Muscle of arm (tissue), 1 donor: ENCODE measurements at regions not wholly inside any gene's neighbourhood (a gene's known extent, or its start where the extent isn't known, plus 50 kb on each side); places are given as distances from the start of the nearest gene placed in this dataset.
A peak's percentile ranks its signal among the peaks of the same experiment; 100 is the strongest.

Source experiments
- DNase-seq: peaks from one replicate; pipeline ENCODE4 v3.0.0-alpha.2; 2013

- no peak for DNase-seq
Observed at GRCh38 chr2:163369111-163369510, 366.7 kb downstream of the FIGN start.

DNA sequence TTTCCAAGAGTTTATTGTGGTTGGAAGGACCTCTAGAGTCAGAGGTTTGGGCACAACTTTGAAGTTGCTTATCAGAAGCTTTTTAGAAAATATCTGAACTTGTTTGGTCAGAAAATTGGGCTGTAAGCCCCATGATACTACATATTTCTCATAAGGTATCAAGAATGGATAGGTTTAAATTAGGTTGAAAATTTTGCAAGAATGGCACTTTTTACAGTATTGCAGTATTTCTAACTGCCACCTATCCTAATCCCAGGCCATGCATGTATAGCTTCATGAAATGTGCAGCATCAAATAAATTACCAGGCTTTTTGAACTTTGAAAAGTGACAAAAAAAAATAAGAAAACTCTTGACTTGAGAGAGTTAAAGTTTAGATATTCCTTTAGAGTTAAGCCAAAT is 367.2 kb downstream of the FIGN start:
- no peak for DNase-seq

- DNase-seq: no peak
Observed at GRCh38 chr2:163367825-163368582, 367.8 kb downstream of the FIGN start.

- no peak for DNase-seq
Observed at GRCh38 chr2:163364736-163365135, 371.1 kb downstream of the FIGN start.

DNA sequence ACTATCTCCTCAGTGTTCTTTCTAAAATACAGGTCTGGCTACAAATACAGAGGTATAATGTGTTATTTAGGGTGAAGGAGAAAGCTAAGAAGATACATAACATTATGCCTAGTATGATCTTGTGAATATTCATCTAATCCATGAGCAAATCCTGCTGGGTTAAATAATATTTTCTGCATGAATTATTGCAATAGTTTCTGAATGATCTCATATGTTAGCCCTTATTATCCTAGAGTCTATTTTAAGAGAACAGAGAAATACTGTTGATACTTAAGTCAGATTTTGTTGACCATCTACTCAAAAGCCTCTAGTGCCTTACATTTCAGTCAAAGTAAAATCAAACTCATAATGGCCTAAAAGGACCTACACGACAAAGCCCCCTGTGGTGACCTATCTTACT is 382.3 kb downstream of the FIGN start:
- no peak for DNase-seq

DNA sequence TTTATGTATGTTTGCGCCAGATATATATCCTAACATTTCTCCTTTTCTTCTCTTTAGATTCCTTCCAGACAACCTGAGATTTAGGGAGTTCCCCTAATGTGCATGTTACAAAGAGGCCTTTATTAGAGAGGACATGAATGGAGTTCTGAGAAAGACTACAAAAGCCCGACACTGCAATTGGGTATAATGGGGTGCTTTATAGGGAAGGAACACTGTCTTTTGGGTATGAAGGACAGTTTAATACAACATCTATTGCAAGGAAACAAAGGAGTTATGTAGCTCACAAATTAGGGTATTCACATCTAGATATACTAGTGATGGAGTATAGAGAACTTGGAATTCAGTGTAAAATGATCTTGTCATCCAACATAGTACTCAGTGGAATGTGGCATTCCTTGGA is 383.8 kb downstream of the FIGN start:
- no peak for DNase-seq

DNA sequence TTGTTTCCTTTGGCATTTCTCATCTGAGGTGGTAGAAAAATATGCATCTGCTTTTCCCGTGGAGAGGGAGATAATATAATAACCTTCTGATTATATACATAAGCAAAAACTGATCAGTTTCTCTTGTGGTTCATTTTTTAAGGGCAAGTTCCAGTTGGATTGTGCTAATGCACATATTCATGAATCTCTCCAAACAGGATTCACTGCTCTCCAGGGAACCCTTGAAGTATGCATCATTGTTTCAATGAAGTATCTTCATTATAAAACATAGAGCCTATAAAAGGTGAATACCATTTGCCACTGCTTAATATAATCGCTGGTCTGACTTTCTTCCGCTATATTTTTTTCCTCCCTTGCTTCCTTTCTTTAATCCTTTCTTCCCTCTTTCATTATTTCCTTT is 384.7 kb downstream of the FIGN start:
- no peak for DNase-seq

GRCh38 chr2:163348857-163349380 is 386.9 kb downstream of the FIGN start:
- DNase-seq: peak; percentile 15

DNA sequence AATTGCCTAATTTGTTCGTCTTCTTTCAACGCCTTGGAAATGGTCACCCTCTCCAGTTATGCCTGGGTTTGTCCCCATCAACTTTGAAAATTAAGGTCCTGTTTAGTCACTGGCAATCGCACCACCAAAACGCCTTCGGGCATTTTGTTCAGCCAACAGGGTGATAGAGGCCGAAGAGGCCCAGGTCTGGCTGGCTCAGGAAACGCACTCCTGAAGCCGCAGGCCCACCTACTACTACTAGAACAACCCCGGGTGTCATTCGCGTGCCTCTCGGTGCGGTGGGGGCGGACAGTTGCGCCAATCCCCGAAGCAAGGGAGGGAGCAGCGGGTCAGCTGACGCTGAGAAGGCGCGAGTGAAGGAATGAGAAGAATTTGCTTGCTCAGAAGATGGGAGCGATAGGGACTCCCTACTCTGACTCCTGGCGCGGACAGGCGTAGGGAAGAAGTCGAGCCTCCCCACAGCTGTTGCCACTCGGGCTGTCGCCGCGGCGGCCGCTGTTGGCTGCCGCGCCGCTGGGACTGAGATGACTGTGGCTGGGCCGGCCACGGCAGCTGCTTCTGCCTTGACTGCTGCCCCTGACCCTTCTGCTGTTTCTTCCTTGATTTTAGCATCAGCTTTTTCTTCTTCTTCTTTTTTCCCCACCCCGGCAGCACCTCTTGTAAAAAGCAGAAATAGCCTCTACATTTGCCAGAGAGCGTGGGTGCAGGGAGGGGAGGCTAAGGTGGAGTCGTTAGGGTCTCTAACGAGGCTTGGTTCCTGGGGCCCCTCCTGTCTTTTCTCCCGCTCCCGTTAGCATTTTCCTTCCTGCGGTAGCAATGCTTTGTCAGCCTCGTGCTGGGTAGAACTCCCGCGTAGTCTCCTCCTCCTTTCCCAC is 387.6 kb downstream of the FIGN start:
- DNase-seq: peak; percentile 52

DNA sequence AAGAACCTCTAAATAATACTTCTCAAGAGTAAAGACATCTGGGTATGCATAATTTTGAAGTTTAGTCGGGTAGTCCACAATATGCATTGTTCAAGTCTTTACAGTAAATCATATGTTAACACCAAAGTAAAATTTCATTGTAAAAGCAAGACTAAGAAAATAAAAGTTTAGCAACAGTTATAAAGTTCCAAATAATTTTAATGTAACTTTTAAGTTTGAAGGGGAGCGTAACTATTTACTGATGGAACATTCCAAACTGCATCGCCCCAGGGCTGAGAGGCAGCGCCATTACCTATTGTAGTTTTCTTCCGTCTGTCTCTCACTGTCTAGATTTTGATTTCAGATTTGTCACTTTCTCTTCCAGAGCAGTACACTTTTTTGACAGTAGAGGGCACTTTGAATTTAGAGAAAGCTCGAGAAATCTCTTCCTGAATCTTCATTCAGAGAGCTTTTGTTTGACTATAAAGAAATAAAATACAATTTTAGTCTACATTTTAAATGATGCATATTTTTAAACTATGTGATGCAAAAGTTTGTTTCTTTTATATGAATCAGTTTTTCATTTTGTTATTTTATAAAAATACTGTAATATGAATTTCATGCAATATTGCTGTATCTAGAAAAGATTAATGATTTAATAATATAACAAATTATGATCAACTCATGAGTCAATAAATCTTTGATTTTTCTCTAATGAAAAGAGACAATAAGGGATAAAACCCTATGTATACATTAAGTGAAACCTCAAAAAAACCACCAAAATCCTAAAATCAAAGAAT is 389.8 kb downstream of the FIGN start:
- DNase-seq: peak; percentile 56

DNA sequence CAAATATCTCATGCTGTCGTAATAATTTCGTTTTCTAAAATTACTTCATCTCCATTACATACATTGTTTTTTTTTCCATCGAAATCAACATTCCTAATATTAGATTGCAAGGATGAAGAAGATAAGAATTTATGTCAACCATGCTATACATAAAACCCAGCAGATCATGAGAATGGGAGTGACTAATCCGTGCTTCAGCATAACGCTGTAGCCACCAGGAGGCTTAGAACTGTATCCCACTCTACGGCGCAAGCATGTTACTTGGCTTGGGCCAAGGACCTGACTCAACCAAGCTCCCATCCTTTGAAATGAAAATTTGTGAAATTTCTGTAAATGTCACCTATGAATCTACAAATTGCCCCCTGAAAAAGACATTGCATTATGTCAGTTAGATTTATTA is 392.5 kb downstream of the FIGN start:
- no peak for DNase-seq

DNA sequence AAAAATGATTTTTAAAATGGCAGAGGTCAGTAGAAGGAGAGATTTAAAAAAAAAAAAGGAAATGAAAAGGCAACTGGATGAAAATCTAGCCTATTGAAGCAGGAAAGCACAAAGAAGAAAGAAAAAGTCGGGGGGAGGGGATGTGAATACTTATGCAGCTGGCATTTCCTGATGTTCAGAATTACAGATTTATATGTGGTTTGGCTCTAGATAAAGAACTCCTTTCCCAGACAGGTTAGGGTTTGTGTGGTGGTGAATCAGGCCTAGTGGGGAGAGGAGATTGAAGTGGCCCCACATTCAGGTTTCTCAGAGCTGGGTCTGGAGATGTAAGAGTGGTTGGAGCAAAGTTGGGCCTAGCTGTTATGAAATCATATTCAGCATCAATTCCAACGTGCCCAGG is 394.4 kb downstream of the FIGN start:
- DNase-seq: no peak

DNA sequence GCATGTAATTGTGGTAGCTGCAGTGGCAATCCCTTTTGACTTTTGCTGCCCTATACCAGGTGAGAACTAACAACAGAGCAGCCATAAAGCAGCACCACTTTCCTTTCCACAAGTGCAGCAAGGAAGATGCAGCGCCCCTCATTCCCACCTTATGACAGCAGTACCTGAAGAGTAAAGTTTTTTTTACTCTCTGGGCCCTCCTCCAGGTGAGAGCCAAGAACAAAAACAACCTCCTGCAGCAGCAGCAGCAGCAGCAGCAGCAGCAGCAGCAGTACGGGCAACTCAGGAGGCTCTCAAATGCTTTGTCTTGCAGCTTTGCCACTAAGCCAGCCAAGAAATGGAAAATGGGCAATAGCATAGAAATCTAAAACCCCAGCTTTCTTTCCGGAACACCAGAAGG is 397.5 kb downstream of the FIGN start:
- DNase-seq: no peak

DNA sequence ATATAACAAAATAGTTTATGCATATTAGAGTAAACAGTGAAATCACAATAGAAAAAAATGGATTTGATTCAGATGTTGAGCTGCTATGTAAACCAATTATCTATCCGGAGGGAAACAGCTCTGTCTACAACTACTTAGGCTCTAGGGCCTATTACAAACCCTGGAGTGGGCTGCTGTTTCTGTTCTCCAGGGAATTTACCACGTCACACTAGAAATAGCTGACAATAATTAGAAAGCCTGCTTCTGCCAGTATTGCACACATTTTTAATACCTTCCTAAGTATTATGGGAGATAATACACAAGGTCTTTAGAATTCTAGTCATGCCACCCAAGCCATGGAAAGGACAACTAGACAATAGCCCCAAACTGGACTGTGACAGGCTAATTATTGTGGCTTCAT is 411.1 kb downstream of the FIGN start:
- no peak for DNase-seq

GRCh38 chr2:163319006-163319405 is 416.8 kb downstream of the FIGN start:
- no peak for DNase-seq

- no peak for DNase-seq
Observed at GRCh38 chr2:163314712-163315111, 421.1 kb downstream of the FIGN start.

- no peak for DNase-seq
Observed at GRCh38 chr2:163312713-163313112, 423.1 kb downstream of the FIGN start.

DNA sequence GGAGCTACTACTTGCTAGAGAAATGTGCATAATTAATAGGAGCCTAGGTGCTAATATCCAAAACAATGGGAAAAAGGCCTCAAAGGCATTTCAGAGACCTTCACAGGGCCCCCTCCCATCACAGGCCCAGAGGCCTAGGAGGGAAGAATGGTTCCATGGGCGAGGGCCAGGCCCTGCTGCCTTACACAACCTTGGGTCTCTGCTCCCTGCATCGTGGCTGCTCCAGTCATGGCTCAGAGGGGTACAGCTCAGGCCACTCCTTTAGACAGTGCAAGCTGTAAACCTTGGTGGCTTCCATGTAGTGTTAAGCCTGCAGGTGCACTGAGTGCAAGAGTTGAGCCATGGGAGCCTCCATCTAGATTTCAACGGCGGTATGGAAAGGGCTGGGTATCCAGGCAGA is 429.2 kb downstream of the FIGN start:
- DNase-seq: no peak

DNA sequence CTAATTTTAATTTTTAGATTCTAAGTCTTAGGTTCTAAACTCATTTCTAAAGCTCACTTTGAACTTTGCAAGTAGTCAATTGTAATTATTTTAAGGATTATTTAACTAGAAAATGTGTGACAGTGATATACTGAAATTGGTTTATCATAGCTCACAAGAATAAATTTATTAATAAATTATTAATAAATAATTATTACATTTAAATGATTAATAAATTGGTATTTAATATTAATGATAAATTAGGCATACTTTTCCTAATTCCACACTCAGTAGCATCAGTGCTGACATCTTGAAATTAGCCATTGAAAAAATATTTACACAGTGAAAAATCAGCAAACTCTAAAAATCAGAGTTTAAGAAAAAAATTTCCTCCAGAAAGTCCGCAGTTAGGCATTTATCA is 433.7 kb downstream of the FIGN start:
- no peak for DNase-seq

- DNase-seq: no peak
Observed at GRCh38 chr2:163291790-163292189, 444.0 kb downstream of the FIGN start.

GRCh38 chr2:163281717-163282116 is 443.1 kb upstream of the KCNH7 start:
- no peak for DNase-seq

- no peak for DNase-seq
Observed at GRCh38 chr2:163269374-163270021, 430.9 kb upstream of the KCNH7 start.
